ENCODE measurements at regions not wholly inside any gene's neighbourhood (a gene's known extent, or its start where the extent isn't known, plus 50 kb on each side); places are given as distances from the start of the nearest gene placed in this dataset.
"Not testable (repeated sequence)": the region's sequence is repeated elsewhere in the genome, so short reads cannot be mapped to it uniquely, and the experiment has no call there.

GRCh38 chr1:90823686-90824085 is 106.6 kb upstream of the BARHL2 start:
- no peak for DNase-seq

- no peak for DNase-seq
Observed at GRCh38 chr1:90821788-90822359, 104.8 kb upstream of the BARHL2 start.

GRCh38 chr1:90821152-90821787 is 104.2 kb upstream of the BARHL2 start:
- no peak for DNase-seq

GRCh38 chr1:90820745-90821144 is 103.6 kb upstream of the BARHL2 start:
- DNase-seq: no peak

DNA sequence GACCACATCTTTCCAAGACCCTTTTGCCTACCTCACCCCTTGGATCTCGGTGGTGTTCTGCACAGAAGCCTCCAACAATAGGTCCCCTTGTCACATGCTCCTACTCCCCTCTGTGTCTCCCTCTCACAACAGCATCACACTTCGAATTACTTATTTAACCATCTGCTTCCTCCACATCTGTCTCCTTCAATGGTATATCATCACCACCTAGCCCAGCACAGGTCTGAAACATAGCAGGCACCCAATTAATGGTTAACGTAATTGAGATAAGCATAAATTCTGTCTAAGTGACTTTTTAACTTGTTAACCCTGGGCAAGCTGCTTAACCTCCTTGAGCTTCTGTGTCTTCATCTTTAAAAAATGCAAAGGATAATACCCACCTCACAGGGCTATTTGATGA is 100.3 kb upstream of the BARHL2 start:
- DNase-seq: no peak

- not testable (repeated sequence) for DNase-seq
Observed at GRCh38 chr1:90812237-90812636, 95.1 kb upstream of the BARHL2 start.

GRCh38 chr1:90811444-90811950 is 94.4 kb upstream of the BARHL2 start:
- not testable (repeated sequence) for DNase-seq

- no peak for DNase-seq
Observed at GRCh38 chr1:90810681-90811080, 93.6 kb upstream of the BARHL2 start.

GRCh38 chr1:90809996-90810395 is 92.9 kb upstream of the BARHL2 start:
- no peak for DNase-seq

GRCh38 chr1:90809093-90809492 is 92.0 kb upstream of the BARHL2 start:
- DNase-seq: no peak

DNA sequence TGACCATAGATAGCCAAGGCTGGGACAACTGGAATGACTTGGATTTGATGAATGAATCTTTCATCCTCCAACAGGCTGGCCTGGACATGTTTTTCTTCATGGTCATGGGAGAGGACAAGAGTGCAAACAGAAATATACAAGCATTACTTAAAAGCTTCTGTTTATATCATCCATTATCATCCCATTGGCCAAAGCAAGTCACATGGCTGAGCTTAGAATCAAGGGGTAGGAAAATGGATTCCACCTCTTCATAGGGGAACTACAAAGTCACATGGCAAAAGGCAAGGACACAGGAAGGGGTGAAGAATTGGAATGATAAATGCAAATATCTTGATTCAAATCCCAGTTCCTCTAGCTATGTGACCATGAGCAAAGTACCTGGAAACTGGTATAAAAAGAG is 90.2 kb upstream of the BARHL2 start:
- DNase-seq: no peak

DNA sequence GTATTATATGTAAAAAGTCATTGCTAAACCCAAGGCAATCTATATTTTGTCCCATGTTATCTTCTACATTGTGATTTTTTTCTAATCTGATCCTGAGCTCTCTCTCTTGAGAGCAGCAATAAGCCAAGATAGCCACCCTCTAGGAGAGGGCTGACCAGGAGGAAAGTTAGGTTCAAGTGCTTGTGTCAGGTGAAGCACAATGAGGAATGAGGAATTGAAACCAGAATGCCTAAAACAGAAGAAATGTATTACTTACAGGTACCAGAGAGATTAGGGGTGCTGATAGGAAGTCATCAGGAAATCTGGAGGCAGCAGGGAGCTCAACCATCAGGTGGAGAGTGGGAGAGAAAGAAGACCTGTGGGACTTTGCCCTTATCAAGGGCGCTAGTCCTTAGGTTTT is 85.5 kb upstream of the BARHL2 start:
- no peak for DNase-seq

GRCh38 chr1:90800012-90800717 is 83.1 kb upstream of the BARHL2 start:
- no peak for DNase-seq

DNA sequence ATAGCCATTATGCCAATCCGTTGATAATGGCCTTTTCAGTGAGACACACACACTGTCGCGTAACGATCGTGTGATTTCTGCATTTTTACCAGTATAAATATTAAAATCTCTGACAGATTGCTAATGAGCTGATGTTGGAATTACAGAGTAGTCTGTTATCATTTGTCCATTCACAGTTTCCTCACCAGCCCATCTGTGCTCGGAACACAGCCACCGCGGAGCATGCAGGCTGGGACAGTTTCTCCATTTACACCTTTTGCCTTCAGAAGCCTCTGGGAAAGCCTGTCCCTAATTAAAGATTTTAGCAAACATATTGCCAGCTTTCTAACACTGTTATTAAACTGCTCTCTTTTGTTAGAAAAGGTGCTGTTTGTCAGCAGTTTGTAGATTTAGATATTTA is 82.2 kb upstream of the BARHL2 start:
- no peak for DNase-seq

- no peak for DNase-seq
Observed at GRCh38 chr1:90798883-90799282, 81.8 kb upstream of the BARHL2 start.

GRCh38 chr1:90798344-90798743 is 81.2 kb upstream of the BARHL2 start:
- DNase-seq: no peak

DNA sequence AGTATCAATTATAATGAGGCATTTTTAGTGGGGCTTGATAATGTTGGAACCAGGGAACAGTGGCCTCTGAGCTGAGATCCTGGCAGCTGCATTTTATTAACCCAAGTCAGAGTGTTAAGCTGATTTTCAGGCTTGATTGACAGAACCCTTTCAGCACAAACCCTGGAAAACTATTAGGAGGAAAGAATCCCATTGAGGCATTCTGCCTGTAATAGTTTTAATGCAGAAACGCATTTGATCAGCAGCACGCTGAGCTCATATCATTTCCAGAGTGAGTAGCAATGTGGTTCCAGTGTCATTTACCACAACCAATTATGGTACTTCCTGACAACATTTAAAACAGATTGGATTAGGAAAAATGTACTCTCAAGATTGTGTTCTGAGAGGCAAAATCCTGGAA is 78.3 kb upstream of the BARHL2 start:
- DNase-seq: no peak

DNA sequence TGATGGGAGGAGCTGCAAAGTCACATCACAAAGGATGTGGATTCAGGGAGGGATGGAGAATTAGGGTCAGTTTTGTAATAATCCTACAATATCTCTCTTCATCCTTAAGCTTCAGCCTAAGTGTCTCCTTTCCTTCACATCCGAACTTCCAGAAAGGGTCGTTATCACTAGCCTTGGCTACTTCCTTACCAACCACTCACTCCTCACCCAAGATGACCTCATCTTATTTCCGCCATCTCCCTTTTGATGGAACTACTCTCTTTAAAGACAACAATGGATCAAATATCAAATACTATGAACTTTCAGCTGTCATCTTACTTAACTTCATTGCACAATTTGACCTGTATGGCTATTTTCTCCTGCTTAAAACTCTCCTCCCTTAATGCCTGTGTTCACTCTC is 69.6 kb upstream of the BARHL2 start:
- no peak for DNase-seq

DNA sequence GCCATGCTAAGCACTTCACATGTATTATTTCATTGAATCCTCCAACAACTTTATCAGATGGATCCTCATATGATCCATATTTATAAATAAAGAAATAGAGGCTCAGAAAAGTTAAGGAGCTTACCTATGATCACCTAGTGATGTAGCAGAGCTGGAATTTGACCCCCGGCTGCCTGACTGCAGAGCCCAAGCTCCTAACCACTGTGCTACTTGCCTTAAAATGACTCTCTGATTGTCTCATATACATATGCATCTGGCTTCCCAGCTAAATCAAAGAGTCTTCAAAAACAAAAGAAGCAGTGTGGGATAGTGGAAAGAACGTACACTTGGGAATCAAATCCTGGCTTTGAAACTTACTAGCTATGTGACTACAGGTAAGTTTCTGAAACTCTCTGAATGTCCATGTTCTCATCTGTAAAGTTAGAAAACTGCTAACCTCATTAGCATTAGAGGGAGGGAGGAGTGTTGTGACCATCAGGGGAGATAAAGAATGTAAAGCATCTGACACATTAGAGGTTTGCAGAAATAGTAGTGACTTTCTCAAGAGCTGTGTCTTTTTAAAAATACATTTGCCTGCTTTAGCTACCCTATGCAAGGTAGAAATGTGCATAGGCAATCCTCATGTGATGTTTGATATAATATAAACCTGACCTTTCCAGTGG is 67.2 kb upstream of the BARHL2 start:
- no peak for DNase-seq

GRCh38 chr1:90783181-90783580 is 66.1 kb upstream of the BARHL2 start:
- DNase-seq: no peak

- no peak for DNase-seq
Observed at GRCh38 chr1:90782046-90782445, 64.9 kb upstream of the BARHL2 start.

DNA sequence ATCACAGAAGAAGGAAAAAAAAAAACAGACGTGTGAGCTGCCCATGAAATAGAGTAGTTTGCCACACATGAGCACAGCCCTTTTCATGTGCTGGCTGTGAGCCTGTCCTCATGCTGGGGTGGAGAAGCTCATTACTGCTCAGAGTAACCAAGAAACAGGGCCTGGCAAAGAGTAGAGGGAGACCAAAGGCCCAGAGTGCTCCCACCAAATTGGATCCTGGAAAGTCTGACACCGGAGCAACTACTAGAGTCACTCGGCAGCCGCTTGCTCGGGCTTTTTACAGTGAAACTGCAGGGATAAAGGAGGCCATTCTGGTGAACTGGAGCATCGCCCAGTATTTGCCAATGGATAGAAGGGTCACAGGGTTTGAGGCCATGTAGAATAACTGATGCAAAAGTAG is 64.4 kb upstream of the BARHL2 start:
- no peak for DNase-seq

DNA sequence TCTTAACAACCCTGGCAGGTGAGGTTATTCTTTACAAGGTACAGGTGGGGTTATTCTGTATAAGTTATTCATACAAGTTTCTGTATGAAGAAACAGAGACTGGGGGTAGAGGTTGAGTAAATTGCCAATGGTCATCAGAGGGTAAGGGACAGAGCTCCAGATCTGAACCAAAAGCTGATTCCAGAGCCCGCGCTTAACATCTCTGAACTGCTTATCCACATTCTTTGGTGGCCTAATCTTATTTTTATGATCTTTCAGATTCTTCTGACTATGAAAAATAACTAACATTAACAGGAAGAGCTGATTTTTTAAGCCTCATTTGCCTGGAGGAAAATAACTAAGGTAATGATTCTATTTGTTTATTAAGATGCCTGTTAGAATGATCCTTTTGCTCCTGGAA is 63.9 kb upstream of the BARHL2 start:
- no peak for DNase-seq

DNA sequence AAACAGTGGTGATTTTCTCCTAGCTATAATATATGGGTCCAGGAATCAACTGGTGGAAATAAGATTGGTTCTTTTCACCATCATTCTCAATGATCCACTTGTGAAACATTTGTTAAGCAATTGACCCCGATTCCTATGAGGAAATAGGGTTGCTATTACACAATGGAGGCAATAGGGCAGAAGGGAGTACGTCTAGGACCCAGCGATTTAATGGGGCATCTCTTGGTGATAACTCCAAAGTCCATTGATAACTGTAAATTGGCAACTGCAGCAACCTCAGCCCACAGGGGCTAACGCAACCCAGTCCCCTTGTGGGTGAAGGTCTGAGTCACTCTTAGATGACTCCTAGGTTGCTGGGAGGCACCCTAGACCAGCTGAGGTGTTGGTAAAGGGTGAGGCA is 62.5 kb upstream of the BARHL2 start:
- no peak for DNase-seq
